Ovary (tissue), 7 donors: ENCODE measurements at regions not wholly inside any gene's neighbourhood (a gene's known extent, or its start where the extent isn't known, plus 50 kb on each side); places are given as distances from the start of the nearest gene placed in this dataset.

Experiments used
- DNase-seq, 5 donors: peaks; one replicate each; pipeline ENCODE4 v3.0.0-alpha.2; 2019 to 2020
- H3K27ac ChIP-seq, 2 donors: fragments of 200-600 bp; one replicate each; pipeline versions ENCODE4 v1.5.1 to v1.8.0; 2019 to 2022
- H3K27me3 ChIP-seq: fragments of 200-600 bp; one replicate; pipeline ENCODE4 v1.8.0; 2022
- H3K36me3 ChIP-seq: fragments of 200-600 bp; sonication (generic); one replicate; pipeline ENCODE4 v1.5.1; 2019
- H3K4me1 ChIP-seq: one replicate; pipeline ENCODE4 v1.8.1; 2013; ENCODE audit warnings: mild to moderate bottlenecking, moderate library complexity; ENCODE audit not compliant: insufficient read depth
- H3K4me3 ChIP-seq: fragments of 200-600 bp; sonication (generic); one replicate; pipeline ENCODE4 v1.5.1; 2017
- H3K9me3 ChIP-seq, 2 donors: fragments of 200-600 bp in 1 of 2; sonication (generic) in 1 of 2; one replicate each; pipeline versions ENCODE4 v1.5.1 to v1.8.1; 2013 to 2019; ENCODE audit warnings: mild to moderate bottlenecking in 1 of 2, moderate library complexity in 1 of 2
- EP300 ChIP-seq: sonication (generic); formaldehyde crosslinking; IDR thresholded peaks from one replicate; pipeline ENCODE4 v1.6.1; 2017; ENCODE audit warnings: antibody characterized with exemption
- POLR2A ChIP-seq: fragments of 450-650 bp; IDR thresholded peaks from one replicate; pipeline ENCODE4 v1.6.1; 2017; ENCODE audit warnings: antibody characterized with exemption, mild to moderate bottlenecking, moderate library complexity
- WGBS, 3 donors: extraction: QIAGEN DNeasy Blood & Tissue Kit in 1 of 3; methylation state at CpG; one replicate each; pipeline versions ENCODE4 v1.1.5 to v1.1.7; 2013 to 2017; 5-methylcytosine and 5-hydroxymethylcytosine counted together
- intact Hi-C, 4 donors: fragments of 100-400 bp; cut with DNase I; formaldehyde crosslinking; loops; one replicate each; pipeline versions ENCODE4 v1.11.0 to v1.15.1; 2022 to 2023
- TF ChIP-seq, protein P1 (sequence below), 3 donors: fragments of 450-650 bp in 2 of 3; fragments of 200-600 bp in 1 of 3; IDR thresholded peaks; one replicate each; pipeline versions ENCODE4 v1.5.1 to v1.8.0; 2016 to 2022; ENCODE audit warnings: antibody characterized with exemption in 3 of 3, mild to moderate bottlenecking in 1 of 3
- donor health status: DM: no; HTN: no; CAD: no; lungs with moderate emphysema.
- donor health status: DM: no; HTN: no; CAD: no.
- donor health status: Bipolar disorder and iron deficiency.
- donor health status: DM: no; HTN: no; CAD: no.
- donor health status: DM: yes; HTN: yes; CAD: no.

DNA sequence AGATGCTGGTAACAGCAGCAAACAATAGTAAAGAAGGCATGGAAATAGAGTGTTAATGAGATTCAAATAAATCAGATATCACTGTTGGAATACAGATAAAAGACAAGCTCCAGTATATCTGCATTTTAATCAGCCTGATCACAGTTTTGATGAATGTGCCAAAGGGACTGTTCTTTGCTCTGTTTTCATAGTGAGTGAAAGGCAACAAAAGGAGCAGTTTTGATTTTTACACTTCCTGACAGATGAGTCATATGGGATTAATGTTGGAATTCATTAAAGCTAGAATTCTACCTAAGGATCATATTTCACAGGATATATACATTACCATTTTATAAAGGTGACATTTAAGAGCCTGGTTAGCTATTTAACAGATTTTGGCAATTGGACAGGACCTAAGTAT lies 743.3 kb upstream of the PTPRD start:
- intact Hi-C loops = no loop called here
- TF ChIP-seq, protein P1, sequence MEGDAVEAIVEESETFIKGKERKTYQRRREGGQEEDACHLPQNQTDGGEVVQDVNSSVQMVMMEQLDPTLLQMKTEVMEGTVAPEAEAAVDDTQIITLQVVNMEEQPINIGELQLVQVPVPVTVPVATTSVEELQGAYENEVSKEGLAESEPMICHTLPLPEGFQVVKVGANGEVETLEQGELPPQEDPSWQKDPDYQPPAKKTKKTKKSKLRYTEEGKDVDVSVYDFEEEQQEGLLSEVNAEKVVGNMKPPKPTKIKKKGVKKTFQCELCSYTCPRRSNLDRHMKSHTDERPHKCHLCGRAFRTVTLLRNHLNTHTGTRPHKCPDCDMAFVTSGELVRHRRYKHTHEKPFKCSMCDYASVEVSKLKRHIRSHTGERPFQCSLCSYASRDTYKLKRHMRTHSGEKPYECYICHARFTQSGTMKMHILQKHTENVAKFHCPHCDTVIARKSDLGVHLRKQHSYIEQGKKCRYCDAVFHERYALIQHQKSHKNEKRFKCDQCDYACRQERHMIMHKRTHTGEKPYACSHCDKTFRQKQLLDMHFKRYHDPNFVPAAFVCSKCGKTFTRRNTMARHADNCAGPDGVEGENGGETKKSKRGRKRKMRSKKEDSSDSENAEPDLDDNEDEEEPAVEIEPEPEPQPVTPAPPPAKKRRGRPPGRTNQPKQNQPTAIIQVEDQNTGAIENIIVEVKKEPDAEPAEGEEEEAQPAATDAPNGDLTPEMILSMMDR (IDR thresholded peaks at IDR 0.05) = no peak
- TF ChIP-seq POLR2A (no peak), EP300 (no peak)

DNA sequence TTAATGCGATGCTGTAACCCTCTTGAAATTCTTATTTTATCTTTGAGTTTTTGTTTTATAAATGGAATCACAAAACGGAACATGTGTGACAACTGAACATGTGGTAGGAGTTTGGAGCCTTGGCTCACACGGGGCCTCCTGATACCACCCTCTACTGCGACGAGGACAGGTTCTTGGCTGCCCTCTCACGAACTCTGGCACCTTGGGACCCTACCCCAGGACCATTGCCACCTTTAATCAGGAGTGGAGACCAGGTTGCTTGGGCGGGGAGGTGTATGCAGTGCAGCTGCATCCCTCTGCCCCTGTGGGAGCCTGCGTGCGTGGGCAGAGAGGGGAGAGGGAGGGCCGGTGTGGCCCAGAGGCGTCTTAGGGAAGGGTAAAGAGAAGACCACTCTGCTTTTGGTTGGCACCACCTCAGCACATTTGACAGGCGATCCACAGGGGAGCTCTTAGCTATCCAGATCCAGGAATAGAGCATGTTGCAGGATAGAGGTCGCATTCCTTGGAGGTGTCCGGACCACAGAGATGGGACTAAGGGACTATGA lies 753.9 kb upstream of the PTPRD start:
- H3K9me3 ChIP-seq = no peaks in the 10 kb centered on the region
- intact Hi-C loops = no loop called here
- TF ChIP-seq EP300 (no peak), POLR2A (no peak)
- TF ChIP-seq, protein P1 (IDR thresholded peaks at IDR 0.05) = no peak
- WGBS, 3 donors = 80 to 89% (median 84%) methylated on average over 14 of the region's 14 CpGs
- H3K4me1 ChIP-seq = no peaks in the 10 kb centered on the region
- H3K4me3 ChIP-seq = no peak overlapping the region
- no peak for DNase-seq
- no peak overlapping the region for H3K27ac ChIP-seq
- no peaks in the 10 kb centered on the region for H3K27me3 ChIP-seq
- no peaks in the 10 kb centered on the region for H3K36me3 ChIP-seq

More for the DNA sequence above, 743.3 kb upstream of the PTPRD start:
- no peak overlapping the region for H3K4me3 ChIP-seq
- no peaks in the 10 kb centered on the region for H3K9me3 ChIP-seq
- no peaks in the 10 kb centered on the region for H3K27me3 ChIP-seq
- H3K4me1 ChIP-seq = no peaks in the 10 kb centered on the region
- no peak for DNase-seq
- H3K27ac ChIP-seq = no peak overlapping the region
- no peaks in the 10 kb centered on the region for H3K36me3 ChIP-seq

DNA sequence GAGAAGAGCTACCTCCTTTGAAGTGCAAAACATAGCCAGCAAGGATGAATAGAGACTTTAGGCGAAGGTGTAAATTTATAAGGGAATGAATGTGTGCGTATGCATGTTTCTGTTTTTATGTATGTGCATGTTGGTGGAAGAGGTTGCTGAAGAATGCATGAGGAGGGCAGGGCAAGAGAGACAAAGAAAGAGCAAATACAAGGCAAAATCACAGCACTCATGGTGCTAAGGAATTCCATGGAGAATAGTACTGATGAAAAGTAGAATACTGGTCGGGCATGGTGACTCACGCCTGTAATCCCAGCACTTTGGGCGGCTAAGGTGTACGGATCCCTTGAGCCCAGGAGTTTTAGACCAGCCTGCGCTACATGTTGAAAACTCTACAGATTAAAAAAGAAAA lies 762.1 kb upstream of the PTPRD start:
- no peaks in the 10 kb centered on the region for H3K4me1 ChIP-seq
- no peaks in the 10 kb centered on the region for H3K9me3 ChIP-seq
- H3K36me3 ChIP-seq = no peaks in the 10 kb centered on the region
- no peak overlapping the region for H3K4me3 ChIP-seq
- WGBS, 3 donors = 71 to 86% (median 75%) methylated on average over 7 of the region's 7 CpGs
- no peak overlapping the region for H3K27ac ChIP-seq
- TF ChIP-seq EP300 = no peak
- TF ChIP-seq, protein P1 (IDR thresholded peaks at IDR 0.05) = no peak
- no peak for TF ChIP-seq POLR2A
- DNase-seq = no peak
- intact Hi-C loops = no loop called here
- no peaks in the 10 kb centered on the region for H3K27me3 ChIP-seq

DNA sequence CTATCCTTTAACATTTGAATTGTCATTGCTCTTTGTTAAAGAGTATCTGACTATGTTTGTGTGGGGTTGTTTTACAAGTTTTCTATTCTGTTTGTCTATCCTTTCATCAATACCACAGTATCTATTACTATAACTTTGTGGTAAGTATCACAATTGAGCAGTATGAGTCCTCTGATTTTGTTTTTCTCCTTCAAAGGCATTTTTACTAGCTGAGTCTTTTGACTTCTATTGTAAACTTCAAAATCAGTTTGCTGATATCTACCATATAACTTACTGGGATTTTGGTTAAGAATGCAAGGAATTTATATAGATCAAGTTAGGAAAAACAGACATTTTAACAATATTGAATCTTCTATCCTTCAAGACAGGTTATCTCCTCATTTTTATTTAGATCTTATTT lies 789.8 kb upstream of the PTPRD start:
- no peaks in the 10 kb centered on the region for H3K27me3 ChIP-seq
- intact Hi-C loops = no loop called here

More for the DNA sequence above, 789.8 kb upstream of the PTPRD start:
- TF ChIP-seq, protein P1 (IDR thresholded peaks at IDR 0.05) = no peak
- no peak for TF ChIP-seq POLR2A
- TF ChIP-seq EP300 = no peak
- Histone ChIP-seq H3K27ac (no peak overlapping the region), H3K36me3 (no peaks in the 10 kb centered on the region), H3K4me3 (no peak overlapping the region), H3K9me3 (no peaks in the 10 kb centered on the region), H3K4me1 (no peaks in the 10 kb centered on the region)
- no peak for DNase-seq
